HG03175 (cell line): ENCODE measurements at regions not wholly inside any gene's neighbourhood (a gene's known extent, or its start where the extent isn't known, plus 50 kb on each side); places are given as distances from the start of the nearest gene placed in this dataset.
A peak's percentile ranks its signal among the peaks of the same experiment; 100 is the strongest.

Source experiments
- ATAC-seq: cut with Tn5 transposase; IDR thresholded peaks from one replicate; pipeline ENCODE4 v1.9.1; 2021; ENCODE audit warnings: mild to moderate bottlenecking, moderate library complexity; ENCODE audit not compliant: unreplicated experiment

GRCh38 chr7:91323626-91324158 is 59.5 kb downstream of the FZD1 start:
- no peak for ATAC-seq

GRCh38 chr7:91324663-91325062 is 60.4 kb downstream of the FZD1 start:
- ATAC-seq: no peak

GRCh38 chr7:91325726-91326125 is 61.5 kb downstream of the FZD1 start:
- no peak for ATAC-seq

- ATAC-seq: no peak
These were observed 62.4 kb downstream of the FZD1 start for GRCh38 chr7:91326516-91327199.

- no peak for ATAC-seq
These were observed 63.1 kb downstream of the FZD1 start for GRCh38 chr7:91327346-91327745.

DNA sequence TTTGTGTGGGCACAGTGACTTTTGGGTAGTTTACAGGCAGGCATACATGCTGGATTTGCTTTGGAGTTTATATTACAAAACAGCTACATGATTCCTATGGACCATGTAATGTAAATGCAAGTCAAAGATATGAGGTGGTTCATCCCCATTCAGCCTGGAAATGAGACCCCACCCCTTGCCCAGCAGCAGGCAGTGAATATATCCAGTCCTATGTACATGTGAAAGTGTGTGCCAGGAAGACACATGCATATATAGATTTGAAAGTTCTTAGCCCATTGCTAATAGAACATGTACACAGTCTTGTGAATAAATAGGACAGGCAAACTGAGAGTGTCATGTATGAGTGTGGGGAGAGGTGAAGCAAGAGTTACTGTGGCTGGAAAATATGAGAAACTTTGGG is 65.3 kb downstream of the FZD1 start:
- ATAC-seq: no peak

GRCh38 chr7:91330191-91330808 is 66.1 kb downstream of the FZD1 start:
- no peak for ATAC-seq

DNA sequence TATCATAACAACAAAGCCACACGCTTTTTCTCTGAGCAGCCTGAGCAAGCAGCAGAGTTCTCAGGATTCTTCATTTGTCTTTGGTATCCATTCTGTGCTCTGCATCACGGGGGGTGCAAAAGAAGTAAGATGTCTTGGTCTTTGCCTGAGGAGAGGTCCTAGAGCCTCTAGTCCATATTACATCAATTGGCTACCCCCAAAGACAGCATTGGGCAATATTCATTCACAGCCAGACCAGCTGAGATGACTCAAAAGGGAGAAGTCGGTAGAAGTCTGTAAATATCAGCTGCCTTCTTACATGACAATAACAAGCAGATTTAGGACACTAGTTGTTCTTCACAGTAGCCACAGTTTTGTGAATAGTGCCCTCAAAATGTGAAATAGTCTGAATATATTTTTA is 66.6 kb downstream of the FZD1 start:
- ATAC-seq: no peak

GRCh38 chr7:91336106-91336505 is 71.9 kb downstream of the FZD1 start:
- no peak for ATAC-seq

DNA sequence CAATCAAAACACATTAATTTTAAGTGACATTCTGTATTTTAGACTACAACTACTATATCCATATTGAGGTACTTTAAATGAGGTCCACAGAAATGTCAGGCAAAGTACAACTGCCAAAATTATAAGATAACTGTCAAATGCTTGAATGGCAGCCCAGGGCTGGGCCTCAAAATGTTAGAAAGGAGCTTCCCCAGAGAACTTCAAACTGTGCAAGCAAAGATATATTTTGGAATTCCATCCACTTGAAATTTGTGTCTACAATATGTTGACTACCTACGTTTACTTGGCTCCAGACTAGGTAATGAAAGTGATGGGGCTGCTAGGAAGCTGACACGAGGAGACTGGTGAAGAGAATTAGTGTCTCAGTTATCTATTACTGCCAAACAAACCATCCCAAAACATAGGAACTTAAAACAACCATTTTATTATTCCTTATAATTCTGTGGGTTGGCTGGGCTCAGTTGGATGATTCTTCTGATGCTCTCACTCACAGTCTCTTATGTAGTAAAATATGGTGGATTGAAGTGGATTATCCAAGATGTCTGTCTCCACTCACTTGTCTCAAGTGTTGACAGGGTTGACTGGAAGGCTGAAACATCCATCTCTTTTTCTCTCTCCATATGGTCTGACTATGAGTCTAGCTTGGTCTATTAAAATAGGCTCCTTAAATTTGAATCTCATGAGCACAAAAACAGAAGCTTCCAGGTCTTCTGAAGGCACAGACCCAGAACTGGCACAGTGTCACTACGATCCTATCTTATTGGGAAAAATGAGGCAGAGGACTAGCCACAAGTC is 74.2 kb downstream of the FZD1 start:
- no peak for ATAC-seq

DNA sequence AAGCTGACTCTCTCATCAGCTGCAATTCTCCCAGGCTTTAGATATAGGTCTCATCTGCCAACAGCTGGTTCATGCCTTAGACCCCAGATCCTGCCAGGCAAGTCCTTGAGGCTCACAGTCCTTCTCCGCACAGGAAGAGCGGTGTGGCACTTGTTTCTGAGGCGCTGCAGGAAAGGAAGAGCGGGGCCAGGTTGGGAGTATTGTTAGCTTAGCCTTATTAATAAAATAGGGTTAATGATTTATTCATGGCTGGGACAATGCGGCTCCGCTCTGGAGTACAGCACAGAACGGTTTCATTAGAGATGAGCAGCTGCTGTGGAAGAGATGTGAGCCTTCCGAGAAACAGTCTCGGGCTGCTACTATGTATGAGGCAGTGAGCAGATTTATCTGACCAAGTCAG is 78.1 kb downstream of the FZD1 start:
- no peak for ATAC-seq

DNA sequence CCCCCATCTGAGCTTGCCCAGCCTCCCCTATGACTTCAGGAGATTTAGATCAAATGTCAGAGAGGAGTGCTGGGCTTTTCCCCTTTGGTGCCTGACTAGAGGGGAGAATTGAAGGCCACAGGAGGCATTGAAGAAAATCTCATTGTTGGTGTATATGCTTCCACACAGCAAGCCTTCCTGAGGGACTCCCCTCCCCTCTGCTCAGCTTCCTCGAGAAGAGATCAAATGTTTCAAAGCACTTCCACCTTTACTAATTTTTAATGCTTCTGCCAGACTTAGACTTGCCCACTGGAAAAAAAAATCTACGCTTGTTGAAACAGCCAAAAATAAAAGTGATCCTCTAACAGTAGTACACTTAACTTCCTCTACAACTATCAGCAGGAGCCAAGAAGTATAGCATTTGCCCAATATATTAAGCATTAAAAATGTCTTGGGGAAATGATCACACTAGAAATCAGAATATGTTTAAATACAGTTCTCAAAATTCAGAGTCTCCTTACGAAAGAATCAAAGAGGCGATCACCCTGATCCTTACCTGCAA is 79.3 kb downstream of the FZD1 start:
- ATAC-seq: no peak

- no peak for ATAC-seq
These were observed 79.9 kb downstream of the FZD1 start for GRCh38 chr7:91343996-91344629.

- ATAC-seq: peak; percentile 82
These were observed 80.7 kb downstream of the FZD1 start for GRCh38 chr7:91344911-91345310.

DNA sequence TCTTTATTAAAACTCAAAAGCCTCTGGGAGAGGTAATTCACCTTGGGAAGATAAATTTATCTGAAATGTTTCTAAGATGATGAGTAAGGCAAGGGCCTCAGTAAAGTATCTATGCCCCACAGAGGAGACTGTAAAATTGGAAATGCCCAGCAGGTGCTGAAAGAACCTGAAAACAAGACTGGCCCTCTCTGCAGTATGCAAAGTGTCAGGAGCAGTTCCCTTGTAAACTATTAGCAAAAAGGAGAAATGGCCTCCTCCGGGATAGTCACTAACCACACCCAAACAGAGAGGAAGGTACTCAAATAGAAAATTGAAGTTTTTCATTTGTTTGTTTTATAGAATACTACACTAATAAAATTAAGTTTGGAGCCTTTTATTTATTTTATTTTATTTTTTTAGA is 81.2 kb downstream of the FZD1 start:
- ATAC-seq: peak; percentile 63

- no peak for ATAC-seq
These were observed 82.2 kb downstream of the FZD1 start for GRCh38 chr7:91346426-91346825.

DNA sequence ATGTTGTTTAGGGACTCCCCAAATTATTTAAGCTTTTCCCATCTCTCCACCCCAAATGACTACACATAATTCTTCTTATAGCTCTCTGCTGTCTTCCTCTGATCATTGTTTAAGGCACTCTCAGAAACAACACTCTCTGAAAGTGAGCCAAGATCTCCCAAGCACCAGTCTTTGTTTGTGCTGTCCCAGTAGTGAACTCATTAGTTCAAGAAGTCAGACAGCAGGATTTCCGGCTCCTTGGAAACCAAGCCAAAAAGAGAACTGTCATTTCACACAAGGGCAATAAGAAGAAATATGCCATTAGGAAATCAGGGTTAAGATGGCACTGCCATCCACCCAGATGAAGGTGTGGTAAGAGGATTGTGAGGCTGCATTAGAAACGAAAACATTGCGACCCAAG is 83.1 kb downstream of the FZD1 start:
- ATAC-seq: no peak

- no peak for ATAC-seq
These were observed 84.5 kb downstream of the FZD1 start for GRCh38 chr7:91348711-91349110.

GRCh38 chr7:91351374-91351773 is 87.1 kb downstream of the FZD1 start:
- ATAC-seq: no peak

GRCh38 chr7:91352091-91352490 is 87.9 kb downstream of the FZD1 start:
- no peak for ATAC-seq

DNA sequence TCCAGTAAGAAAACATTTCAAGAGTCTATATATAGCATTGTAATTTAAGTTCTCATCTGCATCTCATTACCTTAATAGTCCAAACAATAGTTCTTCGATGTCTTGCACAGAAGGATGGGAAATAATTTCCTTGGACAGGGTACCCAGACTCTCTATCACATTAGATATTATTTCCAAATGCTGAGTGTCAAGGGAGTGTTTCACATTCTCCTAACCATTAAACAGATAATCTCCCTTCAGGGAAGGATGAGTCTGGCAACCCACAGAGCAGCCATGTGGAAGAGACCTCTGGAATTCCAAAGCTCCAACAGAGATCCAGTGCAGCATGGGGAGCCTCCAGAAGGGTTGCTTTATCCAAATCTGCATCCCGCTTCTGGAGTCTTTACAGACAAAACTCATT is 89.6 kb downstream of the FZD1 start:
- ATAC-seq: no peak
